NCI-H2029 treated with DMSO at 0.1 percent for 48 hours (cell line): ENCODE measurements at regions not wholly inside any gene's neighbourhood (a gene's known extent, or its start where the extent isn't known, plus 50 kb on each side); places are given as distances from the start of the nearest gene placed in this dataset.

Source experiments
- DNase-seq: peaks from one replicate; lab custom pipeline; 2025; lab: John Stamatoyannopoulos, UW

- DNase-seq, result no peak
Observed at GRCh38 chr21:41651830-41652229, 115.0 kb downstream of the RIPK4 start.

DNA sequence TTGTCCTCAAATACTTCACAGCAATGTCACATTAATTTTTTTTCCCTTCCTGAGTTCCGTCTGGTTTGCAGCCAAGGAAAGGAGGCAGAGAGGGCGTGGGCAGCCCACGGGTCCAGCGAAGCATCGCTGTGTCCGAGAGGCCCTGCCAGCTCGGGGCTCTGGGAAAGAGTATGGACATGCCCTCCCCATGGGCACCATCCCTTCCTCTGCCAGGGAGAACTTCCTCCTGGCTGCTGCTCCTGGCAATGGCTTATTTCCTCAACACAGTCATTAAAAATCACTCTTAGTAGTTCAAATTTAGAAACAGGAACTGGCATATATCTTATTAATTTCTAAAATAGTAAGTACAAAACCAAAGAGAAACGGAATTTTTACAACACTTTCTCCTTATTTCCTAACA lies 115.4 kb downstream of the RIPK4 start:
- DNase-seq, result no peak

- no peak for DNase-seq
Observed at GRCh38 chr21:41650526-41651145, 116.2 kb downstream of the RIPK4 start.

DNA sequence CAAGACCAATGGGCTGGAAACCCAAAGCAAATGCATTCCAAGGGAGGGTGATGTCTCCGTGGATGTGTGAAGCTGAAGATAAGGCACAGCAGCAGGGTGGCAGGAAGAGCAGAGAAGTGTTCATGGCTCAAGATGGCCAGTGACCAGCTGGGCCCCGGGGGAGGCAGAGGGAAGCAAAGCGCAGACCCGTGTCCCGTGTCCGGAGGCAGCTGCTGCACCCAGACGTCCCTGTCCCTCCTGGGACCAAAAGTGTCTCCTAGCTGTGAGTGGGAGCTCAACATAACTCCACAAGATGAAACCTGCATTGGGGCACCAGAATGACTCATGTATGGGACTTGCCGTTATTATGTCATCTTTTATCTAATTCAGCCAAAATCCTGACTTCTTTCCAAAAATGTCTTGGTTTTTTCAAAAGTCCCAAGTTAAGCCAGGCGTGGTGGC lies 118.2 kb downstream of the RIPK4 start:
- no peak for DNase-seq

- no peak for DNase-seq
Observed at GRCh38 chr21:41647806-41648561, 118.9 kb downstream of the RIPK4 start.

DNA sequence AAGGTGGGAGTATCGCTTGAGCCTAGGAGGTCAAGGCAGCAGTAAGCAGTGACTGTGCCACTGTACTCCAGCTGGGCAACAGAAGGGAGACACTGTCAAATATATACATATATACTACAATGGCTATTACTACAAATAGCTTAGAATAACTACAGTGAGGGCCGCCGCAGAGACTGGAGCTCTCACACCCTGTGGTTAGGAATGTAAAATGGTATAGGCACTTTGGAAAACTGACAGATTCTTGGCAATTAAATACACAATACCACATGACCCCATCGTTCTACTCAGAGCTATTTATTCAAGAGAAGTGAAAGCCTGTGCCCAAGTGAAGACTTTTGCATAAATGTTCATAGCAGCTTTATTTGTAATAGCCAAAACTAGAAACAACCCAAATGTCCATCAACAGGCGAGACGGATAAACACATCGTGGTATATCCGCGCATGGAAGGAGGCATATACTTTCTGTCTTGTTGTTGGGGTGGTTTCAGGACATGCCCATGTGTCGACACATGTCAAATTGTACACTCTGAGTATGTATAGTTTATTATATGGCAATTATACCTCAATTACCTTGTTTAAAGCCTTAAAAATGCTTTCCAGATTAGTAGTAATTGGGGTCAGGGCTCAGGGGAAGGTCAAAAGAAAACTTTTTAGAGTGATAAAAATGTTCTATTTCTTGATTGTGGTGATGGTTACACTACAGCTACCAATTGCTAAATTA lies 123.4 kb downstream of the RIPK4 start:
- no peak for DNase-seq

- no peak for DNase-seq
Observed at GRCh38 chr21:41641821-41642701, 124.8 kb downstream of the RIPK4 start.

GRCh38 chr21:41641510-41641815 lies 125.4 kb downstream of the RIPK4 start:
- no peak for DNase-seq

- no peak for DNase-seq
Observed at GRCh38 chr21:41640748-41641509, 125.9 kb downstream of the RIPK4 start.

GRCh38 chr21:41639766-41640165 lies 127.1 kb downstream of the RIPK4 start:
- DNase-seq, result no peak

DNA sequence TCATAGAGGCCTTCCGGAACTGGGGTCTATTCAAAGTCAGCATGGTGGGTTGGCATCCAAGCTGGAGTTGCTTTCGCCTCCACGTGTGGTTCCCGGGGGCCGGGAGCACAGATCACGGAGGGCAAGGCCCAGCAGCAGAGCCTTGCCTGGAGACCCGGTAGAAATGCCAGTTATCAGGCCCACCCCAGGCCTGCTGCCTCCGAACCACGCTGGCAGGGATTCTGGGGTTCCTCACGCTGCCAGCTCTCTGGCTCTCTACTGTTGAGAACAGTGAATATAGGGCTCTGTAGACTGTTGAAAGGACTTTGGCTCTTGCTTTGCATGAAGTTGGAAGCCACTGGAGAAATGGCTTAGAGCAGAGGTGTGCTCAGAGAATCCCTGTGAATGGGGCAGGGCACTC lies 127.5 kb downstream of the RIPK4 start:
- no peak for DNase-seq

- DNase-seq, result no peak
Observed at GRCh38 chr21:41638201-41638790, 128.6 kb downstream of the RIPK4 start.

DNA sequence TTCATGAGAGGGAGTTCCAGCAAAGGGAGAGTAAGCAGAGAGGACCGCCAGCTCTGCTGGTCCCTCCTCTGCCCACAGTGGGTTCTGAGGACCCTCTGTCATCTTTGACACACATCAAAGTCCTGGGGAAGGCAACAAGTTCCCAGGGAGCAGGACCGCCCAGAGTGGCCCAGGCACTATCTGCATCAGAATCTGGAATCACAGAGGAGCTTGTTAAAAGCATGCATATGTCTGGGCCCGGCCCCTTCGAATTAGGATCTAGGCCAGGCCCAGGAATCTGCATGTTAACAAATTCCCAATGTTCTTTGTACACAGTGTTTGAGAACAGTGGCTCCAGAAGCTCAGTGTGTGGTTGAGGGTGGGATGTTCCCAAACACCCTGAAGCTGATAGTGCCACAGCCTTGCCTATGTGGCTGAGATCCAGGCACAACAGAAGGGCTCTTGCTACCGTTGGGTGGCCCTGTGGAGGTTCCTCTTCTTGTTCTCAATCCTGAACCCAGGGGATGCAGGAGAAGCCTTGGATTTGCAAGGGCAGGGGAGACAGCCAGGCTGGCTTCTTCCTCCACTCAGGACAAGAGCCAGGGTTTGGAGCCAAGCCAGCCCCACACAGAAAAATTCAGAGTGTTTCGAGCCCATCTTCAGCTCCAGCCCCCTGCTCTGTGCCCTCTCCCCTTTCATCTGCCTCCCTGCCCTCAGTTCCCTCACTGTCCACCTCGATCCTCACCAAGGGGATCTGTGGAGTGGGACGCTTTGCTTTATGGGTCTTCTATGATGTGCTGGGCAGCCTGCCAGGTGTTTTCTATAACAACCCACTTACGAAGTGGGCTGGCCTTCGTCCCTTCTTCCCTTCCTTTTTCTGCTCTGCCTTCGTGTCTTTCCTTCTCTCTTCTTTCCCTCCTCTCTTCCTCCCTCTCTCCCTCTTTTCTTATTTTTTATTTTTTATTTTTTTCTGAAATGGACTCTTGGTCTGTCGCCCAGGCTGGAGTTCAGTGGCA lies 129.0 kb upstream of the TMPRSS2 start:
- DNase-seq, result peak; percentile 90

DNA sequence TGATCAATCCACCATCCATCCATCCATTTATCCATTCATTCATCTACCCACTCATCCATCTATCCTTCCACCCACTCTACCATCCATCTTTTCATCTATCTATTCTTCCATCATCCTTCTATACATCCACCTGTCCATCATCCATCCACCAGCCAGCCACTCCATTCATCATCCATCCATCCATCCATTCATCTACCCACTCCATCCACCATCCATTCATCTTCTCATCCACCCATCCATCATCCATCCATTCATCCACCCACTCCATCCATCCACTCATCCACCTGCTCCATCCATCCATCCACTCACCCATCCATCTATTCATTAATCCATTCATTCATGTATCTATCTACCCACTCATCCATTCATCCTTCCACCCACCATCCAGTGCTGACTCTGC lies 127.9 kb upstream of the TMPRSS2 start:
- DNase-seq, result no peak

GRCh38 chr21:41634858-41635257 lies 126.9 kb upstream of the TMPRSS2 start:
- DNase-seq, result no peak

GRCh38 chr21:41634211-41634694 lies 126.3 kb upstream of the TMPRSS2 start:
- no peak for DNase-seq

- DNase-seq, result no peak
Observed at GRCh38 chr21:41633627-41634026, 125.7 kb upstream of the TMPRSS2 start.

GRCh38 chr21:41632748-41633475 lies 125.0 kb upstream of the TMPRSS2 start:
- peak; percentile 86 for DNase-seq
